MM.1S (cell line): ENCODE measurements at regions not wholly inside any gene's neighbourhood (a gene's known extent, or its start where the extent isn't known, plus 50 kb on each side); places are given as distances from the start of the nearest gene placed in this dataset.

Source experiments
- DNase-seq: peaks from one replicate; pipeline ENCODE4 v3.0.0-alpha.2; 2015
- H2AFZ ChIP-seq: fragments of 300-600 bp; sonication (generic); 2 replicates; pipeline ENCODE4 v1.6.0; 2016; ENCODE audit warnings: antibody characterized with exemption, low read length
- H3F3A ChIP-seq: fragments of 300-600 bp; sonication (generic); 2 replicates; pipeline ENCODE4 v1.6.1; 2016; ENCODE audit warnings: mild to moderate bottlenecking, antibody characterized with exemption, low read length, moderate library complexity, mixed read lengths; ENCODE audit not compliant: insufficient read depth
- H3K27ac ChIP-seq: fragments of 300-600 bp; sonication (generic); 2 replicates; pipeline ENCODE4 v1.5.1; 2016; ENCODE audit warnings: mild to moderate bottlenecking, low read length
- H3K27me3 ChIP-seq: fragments of 300-600 bp; sonication (generic); replicated peaks from 2 replicates; pipeline ENCODE4 v1.6.0; 2016; ENCODE audit warnings: low read length; ENCODE audit not compliant: insufficient read depth
- H3K36me3 ChIP-seq: fragments of 300-600 bp; sonication (generic); replicated peaks from 2 replicates; pipeline ENCODE4 v1.6.1; 2016; ENCODE audit warnings: mild to moderate bottlenecking, low read length, mixed read lengths; ENCODE audit not compliant: insufficient read depth
- H3K4me1 ChIP-seq: fragments of 300-600 bp; sonication (generic); 2 replicates; pipeline ENCODE4 v1.6.1; 2016; ENCODE audit warnings: low read length, mixed read lengths
- H3K4me2 ChIP-seq: fragments of 300-600 bp; sonication (generic); 2 replicates; pipeline ENCODE4 v1.6.0; 2016; ENCODE audit warnings: low read depth, low read length
- H3K4me3 ChIP-seq: fragments of 300-600 bp; sonication (generic); 2 replicates; pipeline ENCODE4 v1.5.1; 2016; ENCODE audit warnings: low read length, mixed read lengths
- H3K79me2 ChIP-seq: fragments of 300-600 bp; sonication (generic); 2 replicates; pipeline ENCODE4 v1.6.1; 2016; ENCODE audit warnings: mixed run types, low read length, mixed read lengths
- H3K9ac ChIP-seq: fragments of 300-600 bp; sonication (generic); 2 replicates; pipeline ENCODE4 v1.6.1; 2016; ENCODE audit warnings: low read length, mixed read lengths
- H3K9me2 ChIP-seq: fragments of 300-600 bp; sonication (generic); replicated peaks from 2 replicates; pipeline ENCODE4 v1.6.1; 2016; ENCODE audit warnings: mild to moderate bottlenecking, low read length, mixed read lengths; ENCODE audit not compliant: insufficient read depth
- H3K9me3 ChIP-seq: fragments of 300-600 bp; sonication (generic); replicated peaks from 2 replicates; pipeline ENCODE4 v1.6.1; 2016; ENCODE audit warnings: mild to moderate bottlenecking, low read length, mixed read lengths; ENCODE audit not compliant: insufficient read depth
- H4K20me1 ChIP-seq: fragments of 300-600 bp; sonication (generic); 2 replicates; pipeline ENCODE4 v1.6.1; 2016; ENCODE audit warnings: mild to moderate bottlenecking, low read length, moderate library complexity, mixed read lengths; ENCODE audit not compliant: insufficient read depth
- EZH2 ChIP-seq: fragments of 300-600 bp; sonication (generic); optimal IDR thresholded peaks from 2 replicates; pipeline ENCODE3; 2017; ENCODE audit warnings: low read depth, mild to moderate bottlenecking, antibody characterized with exemption, low read length, mixed read lengths
- EZH2phosphoT487 ChIP-seq: fragments of 300-600 bp; sonication (generic); IDR thresholded peaks from 2 replicates; pipeline ENCODE4 v1.6.1; 2018; ENCODE audit warnings: antibody characterized with exemption, low read length
- TF ChIP-seq, protein P1 (sequence below): fragments of 300-600 bp; sonication (generic); IDR thresholded peaks from 2 replicates; pipeline ENCODE4 v1.5.1; 2016; ENCODE audit warnings: antibody characterized with exemption, low read length, mixed read lengths

DNA sequence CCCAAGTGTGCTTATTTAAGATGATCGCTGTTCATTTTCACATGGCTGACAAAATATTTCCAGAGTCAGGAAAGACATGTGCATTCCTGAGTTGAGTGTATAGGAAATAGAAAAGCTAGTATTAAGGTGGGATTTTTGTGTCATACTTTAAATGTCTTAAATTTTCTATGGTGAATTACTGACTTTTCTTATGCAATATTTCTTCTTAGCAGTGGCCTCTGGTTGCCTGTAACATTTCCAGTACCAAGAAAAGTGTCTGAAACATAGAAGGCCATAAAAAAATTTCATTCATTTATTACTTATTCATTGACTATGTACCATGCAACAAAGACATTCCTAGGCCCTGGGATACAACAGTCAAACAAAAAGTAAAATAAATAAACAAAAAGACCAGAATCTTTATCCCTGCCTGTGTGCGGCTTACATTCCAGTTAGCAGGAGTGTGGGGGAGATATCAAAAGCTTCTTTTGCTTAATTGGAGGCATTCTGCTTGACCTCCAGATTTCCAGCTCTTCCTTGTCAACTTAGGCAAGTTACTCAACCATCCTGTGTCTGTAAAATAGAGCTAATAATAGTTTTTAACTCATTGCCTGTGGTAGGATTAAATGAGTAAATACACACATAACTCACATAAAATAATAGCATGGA, 216.3 kb upstream of the FLRT2 start:
- no peak overlapping the region for H2AFZ ChIP-seq
- no peak overlapping the region for H3K4me2 ChIP-seq
- H3K4me1 ChIP-seq: no peaks in the 10 kb centered on the region
- no peaks in the 10 kb centered on the region for H4K20me1 ChIP-seq
- no peaks in the 10 kb centered on the region for H3F3A ChIP-seq
- H3K4me3 ChIP-seq: no peak overlapping the region
- no peak overlapping the region for H3K9ac ChIP-seq
- no peaks in the 10 kb centered on the region for H3K27me3 ChIP-seq
- no peaks in the 10 kb centered on the region for H3K9me2 ChIP-seq
- no peaks in the 10 kb centered on the region for H3K79me2 ChIP-seq
- H3K27ac ChIP-seq: no peak overlapping the region
- no peak for DNase-seq
- TF ChIP-seq, protein P1, sequence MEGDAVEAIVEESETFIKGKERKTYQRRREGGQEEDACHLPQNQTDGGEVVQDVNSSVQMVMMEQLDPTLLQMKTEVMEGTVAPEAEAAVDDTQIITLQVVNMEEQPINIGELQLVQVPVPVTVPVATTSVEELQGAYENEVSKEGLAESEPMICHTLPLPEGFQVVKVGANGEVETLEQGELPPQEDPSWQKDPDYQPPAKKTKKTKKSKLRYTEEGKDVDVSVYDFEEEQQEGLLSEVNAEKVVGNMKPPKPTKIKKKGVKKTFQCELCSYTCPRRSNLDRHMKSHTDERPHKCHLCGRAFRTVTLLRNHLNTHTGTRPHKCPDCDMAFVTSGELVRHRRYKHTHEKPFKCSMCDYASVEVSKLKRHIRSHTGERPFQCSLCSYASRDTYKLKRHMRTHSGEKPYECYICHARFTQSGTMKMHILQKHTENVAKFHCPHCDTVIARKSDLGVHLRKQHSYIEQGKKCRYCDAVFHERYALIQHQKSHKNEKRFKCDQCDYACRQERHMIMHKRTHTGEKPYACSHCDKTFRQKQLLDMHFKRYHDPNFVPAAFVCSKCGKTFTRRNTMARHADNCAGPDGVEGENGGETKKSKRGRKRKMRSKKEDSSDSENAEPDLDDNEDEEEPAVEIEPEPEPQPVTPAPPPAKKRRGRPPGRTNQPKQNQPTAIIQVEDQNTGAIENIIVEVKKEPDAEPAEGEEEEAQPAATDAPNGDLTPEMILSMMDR: no peak
- TF ChIP-seq EZH2phosphoT487 (no peak), EZH2 (no peak)
- no peaks in the 10 kb centered on the region for H3K9me3 ChIP-seq
- H3K36me3 ChIP-seq: no peaks in the 10 kb centered on the region

DNA sequence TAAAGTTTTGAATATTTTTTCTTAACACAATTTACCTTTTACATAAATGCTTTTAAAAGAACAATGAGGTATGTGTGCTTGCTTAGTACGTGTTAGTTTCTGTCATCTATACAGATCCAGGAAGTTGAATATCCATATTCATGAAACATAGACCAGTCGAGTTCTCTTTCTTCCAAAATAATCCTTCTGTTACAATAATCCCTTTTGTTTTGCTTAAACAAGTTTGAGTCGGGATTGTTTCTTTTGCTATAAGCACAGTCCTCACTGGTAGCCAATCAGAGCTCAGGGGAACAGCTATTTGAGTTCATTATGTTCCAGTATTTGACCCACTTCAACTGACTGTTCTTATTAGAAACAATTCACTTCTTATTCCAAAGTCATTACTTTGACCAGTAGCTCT, 214.7 kb upstream of the FLRT2 start:
- TF ChIP-seq EZH2: no peak
- TF ChIP-seq, protein P1: no peak
- no peak for TF ChIP-seq EZH2phosphoT487
- Histone ChIP-seq H2AFZ (no peak overlapping the region), H3K4me1 (no peaks in the 10 kb centered on the region), H3K4me2 (no peak overlapping the region), H3K27me3 (no peaks in the 10 kb centered on the region), H3K36me3 (no peaks in the 10 kb centered on the region), H3K9me2 (no peaks in the 10 kb centered on the region), H3K4me3 (no peak overlapping the region), H3K9me3 (no peaks in the 10 kb centered on the region), H3K9ac (no peak overlapping the region), H3K27ac (no peak overlapping the region), H4K20me1 (no peaks in the 10 kb centered on the region), H3K79me2 (no peaks in the 10 kb centered on the region), H3F3A (no peaks in the 10 kb centered on the region)
- no peak for DNase-seq

DNA sequence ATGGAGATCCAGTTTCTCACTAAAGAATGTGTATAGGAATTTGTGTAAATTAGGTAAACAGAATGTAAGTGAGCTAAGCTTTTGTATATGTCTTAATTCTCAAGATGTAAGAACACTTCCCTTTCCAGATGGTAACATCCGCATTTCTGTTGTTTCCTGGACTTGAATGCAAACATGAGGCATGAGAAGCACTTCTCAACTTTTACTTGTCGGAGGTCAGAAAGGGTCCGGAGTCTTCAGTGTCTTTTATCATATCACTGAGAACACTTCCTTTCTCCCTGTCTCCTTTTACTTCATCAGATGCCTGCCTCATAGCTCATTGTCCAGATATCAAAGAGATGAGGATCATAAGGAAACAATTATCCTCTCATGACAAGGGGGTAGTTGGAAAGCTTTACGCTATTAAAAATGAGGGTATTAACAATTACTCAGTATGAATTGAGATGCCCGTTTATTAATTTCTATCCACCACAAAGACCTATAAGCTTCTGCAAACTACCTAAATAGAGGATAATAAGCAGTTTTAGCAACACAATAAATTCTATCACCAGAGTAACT, 214.1 kb upstream of the FLRT2 start:
- Histone ChIP-seq H3K4me2 (no peak overlapping the region), H3K27ac (no peak overlapping the region), H3K4me1 (no peaks in the 10 kb centered on the region), H2AFZ (no peak overlapping the region), H3K36me3 (no peaks in the 10 kb centered on the region), H3K9me2 (no peaks in the 10 kb centered on the region), H3K9me3 (no peaks in the 10 kb centered on the region), H3F3A (no peaks in the 10 kb centered on the region), H3K9ac (no peak overlapping the region), H4K20me1 (no peaks in the 10 kb centered on the region), H3K27me3 (no peaks in the 10 kb centered on the region), H3K4me3 (no peak overlapping the region), H3K79me2 (no peaks in the 10 kb centered on the region)
- TF ChIP-seq EZH2phosphoT487 (no peak), EZH2 (no peak)
- TF ChIP-seq, protein P1: no peak
- no peak for DNase-seq
